ENCODE measurements at regions not wholly inside any gene's neighbourhood (a gene's known extent, or its start where the extent isn't known, plus 50 kb on each side); places are given as distances from the start of the nearest gene placed in this dataset.

DNA sequence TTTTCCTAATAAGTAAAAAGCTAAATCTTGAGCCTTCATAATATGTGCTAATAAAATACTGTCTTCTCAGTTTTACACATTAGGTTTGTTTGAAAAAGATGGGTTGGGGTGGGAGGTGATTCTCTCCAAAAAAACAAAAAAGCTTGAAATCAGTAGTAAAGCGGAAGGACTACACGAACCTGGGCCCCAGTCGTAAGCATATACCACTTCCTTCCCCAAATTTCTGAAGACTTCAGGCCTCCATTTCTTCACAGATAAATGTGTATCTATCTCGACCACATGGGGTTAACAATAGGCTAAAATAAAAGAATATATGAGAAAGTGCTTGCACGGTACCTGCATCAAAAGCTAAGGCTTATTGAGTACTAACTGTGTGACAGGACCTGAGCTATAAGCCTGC is 51.6 kb upstream of the PAX2 start:
- H3F3A ChIP-seq (ENCODE audit: insufficient read depth, low read length, poor library complexity, severe bottlenecking) = no peaks in the 10 kb centered on the region
- H3K4me3 ChIP-seq (ENCODE audit: low read length) = no peak overlapping the region
- H3K9ac ChIP-seq (ENCODE audit: low read length) = no peak overlapping the region
- H3K36me3 ChIP-seq (ENCODE audit: insufficient read depth, low read length) = no peaks in the 10 kb centered on the region
- H3K9me2 ChIP-seq (ENCODE audit: insufficient read depth, low read length) = no peaks in the 10 kb centered on the region
- no peak overlapping the region for H3K4me2 ChIP-seq (ENCODE audit: low read length)
- no peaks in the 10 kb centered on the region for H3K79me2 ChIP-seq (replicated peaks; ENCODE audit: insufficient read depth, low read length)
- peaks cover 59% of the 10 kb centered on the region for H3K27me3 ChIP-seq (ENCODE audit: insufficient read depth, low read depth, low read length)
- no peak overlapping the region for H3K27ac ChIP-seq (ENCODE audit: low read length)
- TF ChIP-seq MXI1 (conservative IDR thresholded peaks at IDR 0.05; ENCODE audit: poor library complexity, severe bottlenecking) = no peak
- TF ChIP-seq TAF1 (IDR thresholded peaks at IDR 0.05; ENCODE audit: low read depth) = no peak
- TF ChIP-seq POLR2AphosphoS5 (IDR thresholded peaks at IDR 0.05) = no peak
- TF ChIP-seq SMC3 (conservative IDR thresholded peaks at IDR 0.05; ENCODE audit: poor library complexity) = no peak
- TF ChIP-seq, protein P1, sequence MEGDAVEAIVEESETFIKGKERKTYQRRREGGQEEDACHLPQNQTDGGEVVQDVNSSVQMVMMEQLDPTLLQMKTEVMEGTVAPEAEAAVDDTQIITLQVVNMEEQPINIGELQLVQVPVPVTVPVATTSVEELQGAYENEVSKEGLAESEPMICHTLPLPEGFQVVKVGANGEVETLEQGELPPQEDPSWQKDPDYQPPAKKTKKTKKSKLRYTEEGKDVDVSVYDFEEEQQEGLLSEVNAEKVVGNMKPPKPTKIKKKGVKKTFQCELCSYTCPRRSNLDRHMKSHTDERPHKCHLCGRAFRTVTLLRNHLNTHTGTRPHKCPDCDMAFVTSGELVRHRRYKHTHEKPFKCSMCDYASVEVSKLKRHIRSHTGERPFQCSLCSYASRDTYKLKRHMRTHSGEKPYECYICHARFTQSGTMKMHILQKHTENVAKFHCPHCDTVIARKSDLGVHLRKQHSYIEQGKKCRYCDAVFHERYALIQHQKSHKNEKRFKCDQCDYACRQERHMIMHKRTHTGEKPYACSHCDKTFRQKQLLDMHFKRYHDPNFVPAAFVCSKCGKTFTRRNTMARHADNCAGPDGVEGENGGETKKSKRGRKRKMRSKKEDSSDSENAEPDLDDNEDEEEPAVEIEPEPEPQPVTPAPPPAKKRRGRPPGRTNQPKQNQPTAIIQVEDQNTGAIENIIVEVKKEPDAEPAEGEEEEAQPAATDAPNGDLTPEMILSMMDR (IDR thresholded peaks at IDR 0.05; ENCODE audit: poor library complexity, severe bottlenecking) = no peak
- TF ChIP-seq RAD21 (conservative IDR thresholded peaks at IDR 0.05) = no peak
- no peak for TF ChIP-seq EP300 (conservative IDR thresholded peaks at IDR 0.05; ENCODE audit: poor library complexity, severe bottlenecking)
- TF ChIP-seq, protein P2, sequence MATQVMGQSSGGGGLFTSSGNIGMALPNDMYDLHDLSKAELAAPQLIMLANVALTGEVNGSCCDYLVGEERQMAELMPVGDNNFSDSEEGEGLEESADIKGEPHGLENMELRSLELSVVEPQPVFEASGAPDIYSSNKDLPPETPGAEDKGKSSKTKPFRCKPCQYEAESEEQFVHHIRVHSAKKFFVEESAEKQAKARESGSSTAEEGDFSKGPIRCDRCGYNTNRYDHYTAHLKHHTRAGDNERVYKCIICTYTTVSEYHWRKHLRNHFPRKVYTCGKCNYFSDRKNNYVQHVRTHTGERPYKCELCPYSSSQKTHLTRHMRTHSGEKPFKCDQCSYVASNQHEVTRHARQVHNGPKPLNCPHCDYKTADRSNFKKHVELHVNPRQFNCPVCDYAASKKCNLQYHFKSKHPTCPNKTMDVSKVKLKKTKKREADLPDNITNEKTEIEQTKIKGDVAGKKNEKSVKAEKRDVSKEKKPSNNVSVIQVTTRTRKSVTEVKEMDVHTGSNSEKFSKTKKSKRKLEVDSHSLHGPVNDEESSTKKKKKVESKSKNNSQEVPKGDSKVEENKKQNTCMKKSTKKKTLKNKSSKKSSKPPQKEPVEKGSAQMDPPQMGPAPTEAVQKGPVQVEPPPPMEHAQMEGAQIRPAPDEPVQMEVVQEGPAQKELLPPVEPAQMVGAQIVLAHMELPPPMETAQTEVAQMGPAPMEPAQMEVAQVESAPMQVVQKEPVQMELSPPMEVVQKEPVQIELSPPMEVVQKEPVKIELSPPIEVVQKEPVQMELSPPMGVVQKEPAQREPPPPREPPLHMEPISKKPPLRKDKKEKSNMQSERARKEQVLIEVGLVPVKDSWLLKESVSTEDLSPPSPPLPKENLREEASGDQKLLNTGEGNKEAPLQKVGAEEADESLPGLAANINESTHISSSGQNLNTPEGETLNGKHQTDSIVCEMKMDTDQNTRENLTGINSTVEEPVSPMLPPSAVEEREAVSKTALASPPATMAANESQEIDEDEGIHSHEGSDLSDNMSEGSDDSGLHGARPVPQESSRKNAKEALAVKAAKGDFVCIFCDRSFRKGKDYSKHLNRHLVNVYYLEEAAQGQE (IDR thresholded peaks at IDR 0.05; ENCODE audit: borderline replicate concordance) = no peak
- no peak for TF ChIP-seq EZH2 (IDR thresholded peaks at IDR 0.05; ENCODE audit: borderline replicate concordance, insufficient read depth, low read length, poor library complexity, severe bottlenecking)
- no peaks in the 10 kb centered on the region for H4K20me1 ChIP-seq (ENCODE audit: insufficient read depth)
- H3K9me3 ChIP-seq (ENCODE audit: low read length) = no peaks in the 10 kb centered on the region
- no peak overlapping the region for H2AFZ ChIP-seq (ENCODE audit: low read depth, low read length)

Measured in neural cell (in vitro differentiated cells).